HG02981 (cell line): ENCODE measurements at regions not wholly inside any gene's neighbourhood (a gene's known extent, or its start where the extent isn't known, plus 50 kb on each side); places are given as distances from the start of the nearest gene placed in this dataset.

Experiments used
- ATAC-seq: cut with Tn5 transposase; IDR thresholded peaks from one replicate; pipeline ENCODE4 v1.9.1; 2021; ENCODE audit warnings: mild to moderate bottlenecking, moderate library complexity; ENCODE audit not compliant: unreplicated experiment

DNA sequence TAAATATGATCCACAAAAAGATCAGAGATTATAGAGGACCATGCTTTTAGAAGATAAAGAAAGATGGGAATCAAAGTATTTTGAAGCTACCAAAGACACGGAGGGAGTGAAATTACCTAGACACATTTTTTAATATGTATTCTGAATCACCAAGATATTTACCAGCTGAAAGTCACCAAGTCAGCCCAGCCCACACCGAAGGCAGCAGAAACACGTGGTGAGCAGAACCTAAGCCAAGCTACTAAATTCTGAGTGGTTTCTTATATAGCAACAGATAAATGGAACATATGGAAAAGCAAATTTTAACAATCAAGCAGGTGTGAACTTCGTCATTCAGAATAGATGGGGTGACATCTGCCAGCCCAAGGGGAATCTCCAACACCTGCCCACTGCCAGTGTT lies 134.7 kb upstream of the AKR1E2 start:
- no peak for ATAC-seq

DNA sequence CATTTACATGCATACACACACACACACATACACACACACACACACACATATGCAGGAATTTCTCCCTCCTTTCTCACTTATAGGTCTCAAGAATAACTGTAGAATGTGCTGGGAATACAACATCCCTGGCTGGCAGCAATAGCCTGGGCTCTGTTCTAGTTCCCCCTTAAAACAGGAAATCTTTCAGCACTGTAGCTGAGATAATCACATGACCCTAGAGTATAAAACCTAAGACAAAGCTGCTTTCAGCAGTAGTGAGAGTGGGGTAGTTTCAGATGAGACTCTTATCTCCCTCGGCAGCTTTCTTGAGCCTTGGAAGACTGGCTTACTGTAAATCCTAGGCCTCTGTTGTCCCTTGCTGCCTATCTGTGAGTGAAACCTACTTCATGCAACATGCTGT lies 137.4 kb upstream of the AKR1E2 start:
- ATAC-seq = no peak

DNA sequence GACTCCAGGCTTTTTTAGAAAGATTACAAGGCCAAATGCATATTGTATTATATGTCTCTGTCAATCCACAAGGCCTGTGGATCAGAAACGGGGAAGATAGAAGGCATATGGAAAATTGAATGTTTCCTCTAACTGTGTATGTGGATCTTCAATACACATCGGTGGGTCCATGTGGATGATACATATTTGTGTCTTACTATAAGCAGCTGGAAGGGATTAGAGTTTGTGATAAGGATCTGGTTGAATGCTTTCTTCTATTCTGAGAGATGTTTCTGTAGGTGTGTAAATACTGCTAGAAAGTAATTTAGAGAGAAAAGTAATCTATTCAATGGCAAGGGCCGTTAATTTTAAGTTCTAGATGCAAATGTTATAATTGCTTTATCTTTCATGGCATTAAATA lies 137.8 kb upstream of the AKR1E2 start:
- ATAC-seq = no peak

DNA sequence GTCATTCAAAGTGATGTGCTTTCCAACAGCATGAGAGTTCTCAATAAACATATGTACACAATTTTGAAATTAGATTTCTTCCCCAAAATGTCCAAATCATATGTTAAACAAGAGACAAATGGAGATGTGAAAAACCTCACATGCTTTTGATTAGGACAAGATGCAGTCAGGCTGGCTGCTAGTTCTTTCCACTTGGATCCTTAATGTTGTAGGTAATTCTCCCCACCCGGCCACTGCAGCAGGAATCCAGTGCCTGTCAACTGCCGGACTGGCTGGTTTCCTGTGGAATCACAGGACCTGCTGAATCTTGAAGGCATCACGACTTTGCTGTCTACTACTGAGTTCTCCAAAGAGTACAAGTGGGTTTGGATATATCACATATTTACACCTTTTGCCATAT lies 138.6 kb upstream of the AKR1E2 start:
- no peak for ATAC-seq

DNA sequence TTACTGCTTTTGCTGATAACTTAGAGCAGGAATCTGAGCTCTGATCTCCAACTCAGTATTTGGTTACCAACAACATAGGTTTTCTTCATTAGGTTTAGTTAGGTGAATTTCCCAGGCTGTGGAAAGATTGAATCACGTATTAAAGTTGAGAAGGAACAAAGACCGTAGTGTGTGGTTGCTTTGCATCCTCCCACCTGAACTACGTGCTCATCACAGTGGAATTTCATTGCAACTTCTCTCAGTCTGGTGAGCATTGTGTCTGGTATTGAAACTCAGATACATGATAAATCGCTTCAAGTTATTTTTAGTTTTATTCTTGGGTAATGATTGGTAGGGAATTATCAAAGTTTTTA lies 139.4 kb upstream of the AKR1E2 start:
- ATAC-seq = no peak

DNA sequence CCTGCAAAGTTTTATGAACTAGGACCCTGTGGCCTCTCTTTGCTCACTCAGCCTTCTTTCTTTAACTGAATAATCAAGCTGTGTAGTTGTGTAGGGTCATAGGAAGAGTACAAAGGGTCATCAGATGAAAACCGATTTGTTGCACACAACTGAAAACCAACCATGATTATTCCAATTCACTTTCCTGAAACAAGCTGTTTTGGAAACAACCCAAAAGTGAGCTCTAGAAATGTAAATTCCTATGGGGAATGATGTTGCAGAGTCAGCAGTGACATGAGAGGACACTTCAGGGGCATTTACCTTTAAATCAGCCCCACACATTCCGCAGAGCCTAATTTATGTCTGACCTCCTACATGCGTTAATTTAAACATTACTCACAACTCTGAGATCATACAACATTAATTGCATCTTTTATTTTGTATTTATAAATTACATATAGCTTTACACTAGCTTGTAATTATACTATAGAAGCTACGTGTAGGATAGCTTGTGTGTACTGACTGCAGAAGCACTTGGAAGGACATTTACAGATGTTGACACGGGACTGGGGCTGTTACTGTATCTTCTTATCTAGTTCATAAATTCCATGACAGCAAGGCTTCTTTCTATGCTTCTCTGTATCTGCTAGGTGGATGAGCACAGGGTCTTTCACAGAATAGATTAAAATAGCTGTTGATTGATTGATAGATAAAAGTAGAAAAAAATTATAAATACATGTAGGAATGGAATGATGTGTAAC lies 139.9 kb upstream of the AKR1E2 start:
- ATAC-seq = no peak

DNA sequence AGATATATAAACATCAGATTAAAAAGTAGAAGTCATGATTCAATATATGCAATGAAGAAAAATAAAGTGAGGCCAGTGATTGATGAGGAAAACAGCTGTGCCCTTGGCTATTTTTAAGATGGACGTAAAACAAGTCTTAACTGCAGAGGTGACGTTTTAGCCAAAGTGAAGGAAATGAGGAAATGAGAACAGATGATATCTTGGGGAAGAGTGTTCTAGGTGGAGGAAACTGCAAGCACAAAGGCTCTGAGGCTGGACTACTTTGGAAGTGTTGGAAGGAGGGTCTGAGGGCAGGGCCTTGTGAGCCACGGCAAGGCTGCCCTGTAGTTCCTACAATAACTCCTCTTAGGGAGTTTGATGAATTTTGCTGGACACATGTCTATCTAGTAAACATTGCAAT lies 140.5 kb upstream of the AKR1E2 start:
- ATAC-seq = no peak

DNA sequence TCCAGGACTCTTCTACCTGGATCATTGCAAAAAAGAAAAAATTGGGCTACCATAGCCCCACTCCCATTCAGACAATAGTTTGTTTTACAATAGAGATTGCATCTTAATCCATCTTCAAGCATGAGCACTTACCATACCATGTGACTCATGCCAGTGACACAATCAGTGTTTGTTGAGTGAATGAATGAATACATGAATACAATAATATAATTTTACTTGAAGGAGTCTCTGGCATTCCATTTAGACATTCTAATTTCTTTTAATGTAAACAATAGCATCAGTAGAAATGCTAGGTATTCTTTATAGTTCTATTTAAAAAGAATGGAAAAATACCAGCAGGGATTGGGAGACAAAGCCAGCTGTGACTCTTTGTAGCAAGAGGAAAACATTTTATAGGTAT lies 141.6 kb upstream of the AKR1E2 start:
- no peak for ATAC-seq

DNA sequence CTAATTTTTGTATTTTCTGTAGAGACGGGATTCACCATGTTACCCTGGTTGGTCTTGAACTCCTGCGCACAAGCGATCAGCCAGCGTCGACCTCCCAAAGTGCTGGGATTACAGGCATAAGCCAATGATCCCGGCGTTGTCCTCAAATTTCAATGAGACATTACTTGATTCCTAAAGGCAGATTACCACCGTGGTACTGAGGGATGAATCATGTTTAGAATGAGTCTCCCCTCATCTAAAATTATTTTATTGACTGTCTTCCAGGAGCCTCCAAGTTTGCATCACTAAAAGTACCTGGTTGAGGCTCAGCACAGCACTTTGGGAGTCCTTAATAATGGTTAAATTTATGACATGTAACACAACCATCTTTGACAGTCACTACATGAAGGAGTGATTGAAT lies 142.2 kb upstream of the AKR1E2 start:
- no peak for ATAC-seq

DNA sequence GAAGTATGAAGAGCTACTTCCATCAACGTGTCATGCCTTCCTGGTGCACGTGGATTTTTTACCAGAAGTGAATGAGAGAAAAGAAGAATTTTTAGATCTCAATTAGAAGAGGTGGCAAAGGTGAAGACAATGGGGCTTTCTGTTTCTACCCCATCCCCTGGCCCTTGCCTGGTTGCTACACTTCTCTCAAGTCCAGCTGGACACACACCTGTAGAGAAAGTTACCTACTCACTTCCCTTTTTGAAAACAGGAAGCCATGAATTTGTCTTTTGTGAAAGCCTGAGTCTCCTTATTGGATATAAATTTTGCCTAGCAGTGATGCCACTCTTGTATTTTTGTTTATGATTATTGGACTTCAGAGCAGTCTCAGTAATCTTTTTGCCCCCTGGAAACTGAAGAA lies 142.9 kb upstream of the AKR1E2 start:
- no peak for ATAC-seq

DNA sequence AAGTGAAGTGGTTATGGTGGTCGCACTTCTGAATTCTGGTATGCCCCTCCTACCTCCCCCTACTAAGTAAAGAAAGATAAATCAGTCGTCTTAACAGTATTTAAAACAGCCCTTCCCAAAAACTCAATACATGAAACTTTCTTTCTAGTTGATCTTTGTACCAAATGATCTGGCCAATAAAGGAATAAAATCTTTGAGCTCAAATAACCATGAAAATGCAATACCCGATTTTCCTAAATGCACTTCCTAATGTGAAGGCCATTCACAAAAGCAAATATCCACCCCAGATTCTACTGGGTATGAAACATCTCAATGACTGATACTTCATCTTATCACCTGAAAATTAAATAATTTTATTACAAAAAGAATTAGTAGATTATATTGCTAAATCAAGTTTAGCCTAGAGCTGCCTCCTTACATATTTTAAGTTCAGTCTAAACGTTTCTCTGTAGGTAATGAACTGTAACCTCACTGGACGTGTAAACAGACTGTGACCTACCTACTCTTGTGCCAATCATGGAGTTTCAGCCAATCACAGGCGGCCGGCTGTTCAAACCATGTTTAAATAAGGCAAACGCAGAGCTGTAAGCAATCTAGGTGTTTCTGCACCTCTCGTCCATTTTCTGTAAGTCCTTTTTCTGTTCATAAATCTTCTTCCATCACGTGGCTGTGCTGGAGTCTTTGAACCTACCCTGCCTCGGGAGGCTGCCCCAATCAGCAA lies 146.9 kb upstream of the AKR1E2 start:
- ATAC-seq = no peak

DNA sequence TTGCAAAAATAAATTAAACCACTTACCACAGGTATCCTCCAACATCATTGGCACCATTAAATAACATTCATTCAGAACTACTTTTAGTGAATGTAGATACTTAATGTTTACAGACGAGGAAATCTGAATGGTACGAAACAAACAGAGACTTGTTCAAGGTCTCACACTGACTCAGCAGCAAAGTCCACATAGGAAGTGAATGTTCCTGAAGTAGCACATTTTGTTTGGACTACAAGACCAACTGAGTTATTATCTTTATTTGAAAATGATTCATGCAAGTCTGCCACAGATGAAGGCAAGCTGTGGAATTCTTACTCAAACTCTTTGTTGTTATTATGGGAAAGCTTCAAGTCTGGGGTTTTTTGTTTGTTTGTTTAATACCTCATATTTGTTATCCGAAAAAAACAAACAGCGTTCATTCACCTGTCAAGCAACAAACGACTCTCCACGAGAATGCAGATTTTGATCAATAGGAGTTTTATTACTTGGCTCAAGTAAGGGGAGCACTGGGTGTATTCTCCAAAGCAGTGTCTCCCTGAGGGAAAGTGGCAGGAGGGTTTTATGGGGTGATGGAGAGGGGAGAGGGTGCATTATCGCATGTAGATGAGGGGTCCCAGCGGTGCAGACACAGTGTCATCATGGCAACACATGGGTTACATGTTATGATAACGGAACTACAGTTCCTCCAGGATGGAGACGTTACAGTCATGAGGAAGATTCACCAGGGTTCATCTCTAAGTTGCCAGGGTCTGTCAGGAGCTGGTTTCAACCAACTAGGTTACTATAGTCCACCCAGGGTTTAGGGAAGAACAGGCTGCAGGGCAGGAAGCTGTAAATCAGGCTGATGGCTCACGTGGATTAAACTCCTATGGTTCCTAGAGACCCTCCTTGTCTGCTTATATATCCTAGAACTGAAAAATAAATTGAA lies 147.7 kb upstream of the AKR1E2 start:
- ATAC-seq = no peak

DNA sequence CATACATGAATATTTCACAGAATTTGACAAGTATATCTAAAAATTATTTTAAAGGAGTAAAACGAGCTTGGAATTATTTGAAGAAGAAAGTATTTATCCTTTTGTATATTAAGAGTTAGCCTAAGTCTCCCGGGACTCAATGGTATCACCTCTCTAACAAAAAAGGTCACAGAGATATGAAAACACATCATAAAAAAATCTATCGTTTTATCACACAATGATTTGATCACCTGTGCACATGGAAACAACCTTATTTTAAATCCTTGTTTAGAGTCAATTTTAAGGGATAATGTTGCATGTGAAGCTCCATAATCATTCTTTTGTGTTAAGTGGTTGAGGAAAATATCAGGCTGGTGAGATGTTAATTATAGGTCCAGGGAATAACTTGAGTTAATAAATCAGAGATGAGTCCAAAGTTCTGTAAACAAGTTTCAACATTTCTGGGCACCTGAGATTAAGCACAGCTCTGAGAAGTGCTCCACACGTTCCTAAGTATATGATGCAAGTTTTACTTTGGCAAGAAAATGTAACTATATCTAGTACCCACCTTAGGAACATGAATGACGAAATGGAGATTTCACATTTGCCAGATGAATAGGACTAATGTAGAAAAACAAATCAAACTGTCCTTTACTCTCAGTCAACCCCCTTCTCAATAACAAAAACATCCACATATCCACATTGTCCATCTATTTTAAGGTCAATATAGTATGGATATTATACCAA lies 148.5 kb upstream of the AKR1E2 start:
- no peak for ATAC-seq

DNA sequence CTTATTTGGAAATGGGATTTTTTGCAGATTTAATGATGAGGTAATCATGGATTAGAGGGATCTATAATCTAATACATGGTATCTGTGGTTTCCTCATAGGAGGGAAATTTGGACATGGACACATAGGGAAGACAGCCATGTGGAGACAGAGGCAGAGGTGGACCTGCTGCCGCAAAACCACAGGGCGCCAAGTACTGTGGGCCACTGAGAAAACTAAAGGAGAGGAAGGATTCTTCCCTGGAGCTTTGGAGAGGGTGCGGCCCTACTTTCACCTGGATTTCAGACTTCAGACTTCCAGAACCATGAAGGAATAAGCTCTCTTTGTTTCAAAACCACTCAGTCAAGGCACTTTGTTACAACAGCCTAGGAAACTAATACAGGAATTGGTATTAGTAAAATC lies 149.4 kb upstream of the AKR1E2 start:
- no peak for ATAC-seq

DNA sequence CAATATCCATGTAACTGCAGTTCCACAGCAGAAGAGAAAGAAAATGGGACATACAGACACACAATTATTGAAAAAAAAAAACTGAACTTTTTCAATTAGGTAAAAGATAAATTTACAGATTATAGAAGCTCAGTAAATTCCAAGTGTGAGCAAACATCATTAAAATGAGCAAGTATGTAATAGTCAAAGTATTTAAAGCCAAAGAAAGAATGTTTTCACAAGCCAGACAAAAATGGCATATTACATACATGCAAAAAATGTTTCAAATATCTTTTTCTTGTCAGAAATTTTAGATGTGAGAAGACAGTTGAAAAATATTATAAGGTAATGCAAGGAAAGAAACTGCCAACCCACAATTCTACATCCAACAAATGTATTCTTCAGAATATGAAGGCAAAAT lies 150.2 kb upstream of the AKR1E2 start:
- no peak for ATAC-seq

DNA sequence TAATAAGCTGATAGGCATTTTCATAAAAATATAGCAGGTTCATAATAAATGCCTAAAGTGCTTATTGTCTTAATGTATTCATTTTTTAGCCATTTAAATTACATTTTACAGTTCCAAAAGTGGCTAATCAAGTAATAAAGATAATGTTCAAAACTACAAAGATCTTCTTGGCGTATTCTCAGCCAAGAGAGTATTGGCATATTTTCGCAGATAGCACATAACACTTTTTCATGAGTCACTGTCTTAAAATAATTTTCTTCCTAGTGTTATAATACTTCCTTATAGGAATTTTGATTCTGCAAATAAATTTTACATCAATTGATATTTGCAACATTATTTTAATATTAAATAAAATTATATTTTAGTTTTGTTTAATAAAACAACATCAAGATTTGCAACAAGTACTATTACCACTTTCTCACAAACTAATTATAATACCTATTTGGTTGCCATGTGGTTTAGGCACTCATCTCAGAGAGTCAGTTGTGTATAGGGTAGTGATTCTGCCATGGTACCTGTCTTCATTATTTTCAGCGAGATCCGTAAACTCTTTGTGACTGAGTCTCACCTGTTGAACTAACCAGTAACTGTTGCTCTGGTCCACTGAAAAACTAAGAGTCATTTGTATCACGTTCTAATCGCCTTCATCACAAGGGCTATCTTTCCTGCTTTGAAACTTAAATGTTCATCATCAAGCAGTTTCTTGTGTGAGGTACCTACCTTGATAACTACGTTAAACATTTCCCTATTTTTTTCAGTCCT lies 152.5 kb upstream of the AKR1E2 start:
- no peak for ATAC-seq

DNA sequence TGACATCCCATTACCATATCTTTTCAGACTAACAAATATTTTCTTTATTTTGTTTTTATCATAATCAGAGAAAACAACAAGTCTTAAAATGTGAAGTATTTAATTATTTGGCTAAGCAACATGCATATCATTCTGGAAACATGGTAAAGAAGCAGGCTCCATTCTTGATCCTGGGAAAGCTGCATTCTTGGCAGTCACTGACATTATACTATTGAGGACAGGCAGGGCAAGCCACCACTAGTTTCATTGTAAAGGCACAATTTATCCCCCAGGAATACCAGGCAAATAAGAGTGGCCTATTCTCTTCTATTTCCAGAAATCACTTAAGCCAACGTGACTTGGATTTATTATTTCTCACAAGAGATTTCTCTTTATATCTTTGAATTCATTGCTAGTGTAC lies 153.8 kb upstream of the AKR1E2 start:
- ATAC-seq = no peak

DNA sequence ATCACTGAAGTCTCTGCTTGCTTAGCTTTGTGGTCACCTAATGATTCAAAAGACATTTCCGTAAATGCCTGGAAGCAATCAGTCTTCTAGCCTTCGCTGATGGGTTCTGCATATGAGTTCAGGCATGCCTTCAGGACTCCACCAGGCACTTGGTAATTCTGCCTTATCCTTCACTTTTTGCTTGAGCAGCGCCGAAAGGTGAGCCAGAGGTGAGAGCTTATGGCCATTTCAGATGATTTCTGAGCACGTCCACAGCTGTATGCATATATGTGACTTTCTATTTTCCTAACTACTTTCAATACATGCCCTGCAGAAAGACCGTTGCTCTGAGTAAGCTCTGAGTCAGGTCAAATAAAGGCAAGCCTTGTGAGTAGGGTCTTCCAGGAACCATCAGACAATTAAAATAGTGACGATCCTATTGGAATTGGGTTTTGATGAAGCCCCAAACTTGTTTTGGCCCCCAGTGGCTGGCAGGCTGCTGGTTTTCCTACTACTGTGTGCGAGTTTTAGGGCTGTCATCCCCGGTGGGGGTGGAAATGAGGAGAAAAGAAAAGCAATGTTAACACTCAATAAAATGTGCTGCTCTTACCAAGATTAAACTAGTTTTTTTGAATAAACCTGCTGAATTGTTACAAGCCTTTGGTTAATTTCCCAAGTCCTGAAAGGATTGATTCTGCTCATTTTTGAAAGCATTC lies 154.4 kb upstream of the AKR1E2 start:
- no peak for ATAC-seq

DNA sequence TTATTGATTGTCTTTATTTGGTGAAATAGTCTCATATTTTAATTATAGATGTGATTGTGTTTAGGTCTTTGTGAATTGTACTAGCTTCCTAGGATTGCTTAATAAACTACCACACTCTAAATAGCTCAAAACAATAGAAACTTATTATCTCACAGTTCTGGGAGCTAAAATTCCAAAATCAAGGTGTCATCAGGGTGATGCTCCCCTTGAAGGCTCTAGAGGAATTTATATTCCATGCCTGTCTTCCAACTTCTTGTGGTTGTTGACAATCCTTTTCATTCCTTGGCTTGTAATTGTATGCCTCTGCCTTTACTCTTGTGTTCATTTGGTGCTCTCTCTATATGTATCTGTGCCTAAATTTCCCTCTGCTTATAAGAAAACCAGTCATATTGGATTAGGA lies 155.3 kb upstream of the AKR1E2 start:
- no peak for ATAC-seq

DNA sequence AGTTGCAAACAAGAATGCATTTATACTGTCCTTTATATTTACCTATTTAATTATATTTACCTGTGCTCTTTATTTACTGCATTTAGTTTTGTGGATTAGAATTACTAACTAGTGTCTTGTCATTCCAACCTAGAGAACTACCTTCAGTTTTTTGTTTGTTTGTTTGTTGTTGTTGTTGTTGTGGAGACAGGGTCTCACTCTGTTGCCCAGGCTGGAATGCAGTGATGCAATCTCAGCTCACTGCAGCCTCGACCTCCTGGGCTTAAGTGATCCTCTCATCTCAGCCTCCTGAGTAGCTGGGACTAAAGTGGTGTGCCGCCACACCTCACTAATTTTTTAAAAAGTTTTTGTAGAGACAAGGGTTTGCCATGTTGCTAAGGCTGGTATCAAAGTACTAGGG lies 156.4 kb upstream of the AKR1E2 start:
- no peak for ATAC-seq
